CD14-positive monocyte (primary cell): ENCODE measurements at regions not wholly inside any gene's neighbourhood (a gene's known extent, or its start where the extent isn't known, plus 50 kb on each side); places are given as distances from the start of the nearest gene placed in this dataset.

Source experiments
- DNase-seq, 3 donors: peaks; one replicate each; pipeline ENCODE4 v3.0.0-alpha.2; 2011 to 2022
- H2AFZ ChIP-seq: 2 replicates; pipeline ENCODE4 v1.6.0; 2012; ENCODE audit warnings: mild to moderate bottlenecking, low read depth, low read length, inconsistent platforms; ENCODE audit not compliant: insufficient read depth, poor library complexity, severe bottlenecking
- H3K27ac ChIP-seq, 2 donors: 1 replicate in 1 of 2; 2 replicates in 1 of 2; pipeline ENCODE4 v1.5.1; 2012 to 2013; ENCODE audit warnings: low read length in 2 of 2, control low read depth in 1 of 2, inconsistent platforms in 1 of 2, low read depth in 1 of 2, mild to moderate bottlenecking in 1 of 2
- H3K27me3 ChIP-seq, 2 donors: one replicate each; pipeline versions ENCODE4 v1.6.0 to v1.6.1; 2011 to 2013; ENCODE audit warnings: low read length in 2 of 2; ENCODE audit not compliant: control insufficient read depth in 2 of 2, insufficient read depth in 2 of 2
- H3K36me3 ChIP-seq, 2 donors: replicated peaks in 1 of 2; 1 replicate in 1 of 2; 2 replicates in 1 of 2; pipeline versions ENCODE4 v1.5.1 to v1.6.1; 2012 to 2013; ENCODE audit warnings: low read length in 2 of 2, control low read depth in 1 of 2, inconsistent platforms in 1 of 2, mild to moderate bottlenecking in 1 of 2; ENCODE audit not compliant: insufficient read depth in 2 of 2, control insufficient read depth in 1 of 2
- H3K4me1 ChIP-seq, 2 donors: 1 replicate in 1 of 2; 2 replicates in 1 of 2; pipeline versions ENCODE4 v1.5.1 to v1.6.1; 2012 to 2013; ENCODE audit warnings: low read length in 2 of 2, control low read depth in 1 of 2, inconsistent platforms in 1 of 2, mild to moderate bottlenecking in 1 of 2, moderate library complexity in 1 of 2; ENCODE audit not compliant: insufficient read depth in 2 of 2, control insufficient read depth in 1 of 2
- H3K4me2 ChIP-seq: replicated peaks from 2 replicates; pipeline ENCODE3; 2012; ENCODE audit warnings: low read length, moderate library complexity, mild to moderate bottlenecking; ENCODE audit not compliant: poor library complexity, severe bottlenecking; ENCODE audit errors: extremely low read depth
- H3K4me3 ChIP-seq, 3 experiments: fragments of 200-600 bp in 1 of 3; sonication (generic) in 1 of 3; replicated peaks in 1 of 3; 1 replicate in 2 of 3; 2 replicates in 1 of 3; pipeline ENCODE4 v1.5.1; 2011 to 2013; ENCODE audit warnings: low read length in 3 of 3, mild to moderate bottlenecking in 3 of 3, control low read depth in 2 of 3, low read depth in 2 of 3, inconsistent platforms in 1 of 3, moderate library complexity in 1 of 3
- H3K79me2 ChIP-seq: 2 replicates; pipeline ENCODE4 v1.6.0; 2012; ENCODE audit warnings: mild to moderate bottlenecking, control low read depth, inconsistent platforms, low read length, moderate library complexity; ENCODE audit not compliant: insufficient read depth
- H3K9ac ChIP-seq: 2 replicates; pipeline ENCODE4 v1.6.0; 2017; ENCODE audit warnings: low read length, mild to moderate bottlenecking; ENCODE audit not compliant: insufficient read depth, poor library complexity, severe bottlenecking
- H3K9me3 ChIP-seq, 2 donors: replicated peaks in 1 of 2; 1 replicate in 1 of 2; 2 replicates in 1 of 2; pipeline versions ENCODE4 v1.5.1 to v1.6.1; 2012 to 2013; ENCODE audit warnings: low read length in 2 of 2, control low read depth in 1 of 2; ENCODE audit not compliant: control insufficient read depth in 1 of 2, insufficient read depth in 1 of 2
- H4K20me1 ChIP-seq: 2 replicates; pipeline ENCODE4 v1.6.0; 2012; ENCODE audit warnings: mild to moderate bottlenecking, low read length, control low read depth, moderate library complexity; ENCODE audit not compliant: insufficient read depth
- H3K27ac Mint-ChIP-seq, 7 donors: one replicate each; pipeline ENCODE4 v1.8.0; 2020; ENCODE audit warnings: mild to moderate bottlenecking in 7 of 7, mixed read lengths in 7 of 7, moderate library complexity in 6 of 7, inconsistent platforms in 2 of 7
- H3K27me3 Mint-ChIP-seq, 3 donors: one replicate each; pipeline ENCODE4 v1.8.0; 2021 to 2022; ENCODE audit warnings: low read depth in 3 of 3, mild to moderate bottlenecking in 3 of 3, mixed read lengths in 3 of 3, moderate library complexity in 3 of 3, inconsistent platforms in 1 of 3
- H3K36me3 Mint-ChIP-seq, 2 donors: one replicate each; pipeline ENCODE4 v1.8.0; 2020; ENCODE audit warnings: mixed read lengths in 2 of 2, inconsistent platforms in 1 of 2, mild to moderate bottlenecking in 1 of 2
- H3K4me1 Mint-ChIP-seq: one replicate; pipeline ENCODE4 v1.8.0; 2020; ENCODE audit warnings: mild to moderate bottlenecking, mixed read lengths
- H3K4me3 Mint-ChIP-seq, 2 donors: one replicate each; pipeline ENCODE4 v1.8.0; 2020; ENCODE audit warnings: mild to moderate bottlenecking in 2 of 2, mixed read lengths in 2 of 2, moderate library complexity in 1 of 2
- H3K9me3 Mint-ChIP-seq, 7 donors: one replicate each; pipeline ENCODE4 v1.8.0; 2020 to 2022; ENCODE audit warnings: mixed read lengths in 7 of 7, mild to moderate bottlenecking in 6 of 7, moderate library complexity in 6 of 7, inconsistent platforms in 2 of 7
- WGBS: methylation state at CpG from one replicate; pipeline ENCODE4 v1.1.5; 2013; ENCODE audit warnings: missing lambda C conversion rate; ENCODE audit not compliant: insufficient coverage; 5-methylcytosine and 5-hydroxymethylcytosine counted together
- intact Hi-C, 2 donors: fragments of 100-400 bp; cut with micrococcal nuclease; formaldehyde crosslinking; loops; one replicate each; pipeline versions ENCODE4 v1.15.0 to v1.15.1; 2023
- TF ChIP-seq, protein P1 (sequence below): fragments of 200-600 bp; IDR thresholded peaks from one replicate; pipeline ENCODE4 v1.8.0; 2022; ENCODE audit warnings: antibody characterized with exemption, mild to moderate bottlenecking

DNA sequence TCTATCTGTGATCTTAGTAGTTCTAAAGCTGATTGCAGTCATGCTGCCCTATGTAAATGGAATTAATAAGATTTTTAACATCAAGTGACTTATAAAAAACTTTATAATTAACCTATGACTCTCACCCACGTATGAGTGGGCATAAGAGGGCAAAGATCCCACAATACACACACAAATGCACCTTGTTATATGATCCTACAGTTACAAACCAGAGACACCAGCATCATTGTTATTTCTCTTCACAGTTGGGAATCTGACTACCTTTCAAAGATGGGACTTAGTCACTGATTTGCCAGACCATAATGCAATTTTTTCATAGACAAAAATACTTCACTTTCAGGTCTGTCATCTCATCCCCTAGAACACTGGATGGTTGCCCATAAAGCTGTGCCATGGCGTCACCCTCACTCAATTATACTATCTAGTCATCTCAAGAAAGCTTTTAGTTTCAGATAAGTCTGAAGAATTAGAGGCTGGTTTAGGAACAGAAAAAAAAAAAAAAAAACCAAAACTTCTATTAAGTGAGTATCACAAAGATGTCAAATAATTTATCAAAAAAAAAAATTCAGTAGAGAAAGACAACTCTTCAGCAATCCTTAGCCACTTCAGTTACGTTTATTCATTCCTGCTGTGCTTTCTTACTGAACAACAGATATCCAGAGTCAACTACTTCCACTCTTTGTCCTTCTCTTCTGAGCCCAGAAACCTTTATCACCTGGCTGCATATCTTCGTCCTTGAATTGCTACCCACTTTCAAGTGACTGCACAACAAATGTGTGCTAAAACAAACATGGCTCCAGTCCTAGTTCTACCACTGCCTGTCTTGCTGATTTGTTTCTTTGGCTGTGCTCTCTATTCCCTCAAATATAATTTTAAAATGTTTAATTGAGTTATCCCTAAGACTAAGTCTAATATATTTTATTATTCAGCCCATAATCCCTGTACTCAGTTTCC is 175.0 kb upstream of the CHRM2 start:
- 72% methylated on average over 2 of the region's 4 CpGs for WGBS
- Mint-ChIP-seq H3K36me3 (no peaks in the 10 kb centered on the region), H3K27me3 (peaks cover 0 to 2% (median 0%) of the 10 kb centered on the region in 3 donors), H3K4me1 (no peaks in the 10 kb centered on the region), H3K9me3 (peaks cover 0 to 4% (median 0%) of the 10 kb centered on the region in 7 donors), H3K27ac (no peak overlapping the region), H3K4me3 (no peak overlapping the region)
- no peak overlapping the region for H2AFZ ChIP-seq
- H3K4me3 ChIP-seq = no peak overlapping the region
- H3K27me3 ChIP-seq = no peaks in the 10 kb centered on the region
- no peaks in the 10 kb centered on the region for H3K36me3 ChIP-seq
- no peak overlapping the region for H3K4me2 ChIP-seq
- no peaks in the 10 kb centered on the region for H3K4me1 ChIP-seq
- peaks cover 0 to 3% of the 10 kb centered on the region in 2 donors for H3K9me3 ChIP-seq
- H3K27ac ChIP-seq = no peak overlapping the region
- H3K9ac ChIP-seq = no peak overlapping the region
- DNase-seq = no peak
- TF ChIP-seq, protein P1, sequence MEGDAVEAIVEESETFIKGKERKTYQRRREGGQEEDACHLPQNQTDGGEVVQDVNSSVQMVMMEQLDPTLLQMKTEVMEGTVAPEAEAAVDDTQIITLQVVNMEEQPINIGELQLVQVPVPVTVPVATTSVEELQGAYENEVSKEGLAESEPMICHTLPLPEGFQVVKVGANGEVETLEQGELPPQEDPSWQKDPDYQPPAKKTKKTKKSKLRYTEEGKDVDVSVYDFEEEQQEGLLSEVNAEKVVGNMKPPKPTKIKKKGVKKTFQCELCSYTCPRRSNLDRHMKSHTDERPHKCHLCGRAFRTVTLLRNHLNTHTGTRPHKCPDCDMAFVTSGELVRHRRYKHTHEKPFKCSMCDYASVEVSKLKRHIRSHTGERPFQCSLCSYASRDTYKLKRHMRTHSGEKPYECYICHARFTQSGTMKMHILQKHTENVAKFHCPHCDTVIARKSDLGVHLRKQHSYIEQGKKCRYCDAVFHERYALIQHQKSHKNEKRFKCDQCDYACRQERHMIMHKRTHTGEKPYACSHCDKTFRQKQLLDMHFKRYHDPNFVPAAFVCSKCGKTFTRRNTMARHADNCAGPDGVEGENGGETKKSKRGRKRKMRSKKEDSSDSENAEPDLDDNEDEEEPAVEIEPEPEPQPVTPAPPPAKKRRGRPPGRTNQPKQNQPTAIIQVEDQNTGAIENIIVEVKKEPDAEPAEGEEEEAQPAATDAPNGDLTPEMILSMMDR = no peak
- intact Hi-C loops = no loop called here
- no peaks in the 10 kb centered on the region for H3K79me2 ChIP-seq
- H4K20me1 ChIP-seq = no peaks in the 10 kb centered on the region

DNA sequence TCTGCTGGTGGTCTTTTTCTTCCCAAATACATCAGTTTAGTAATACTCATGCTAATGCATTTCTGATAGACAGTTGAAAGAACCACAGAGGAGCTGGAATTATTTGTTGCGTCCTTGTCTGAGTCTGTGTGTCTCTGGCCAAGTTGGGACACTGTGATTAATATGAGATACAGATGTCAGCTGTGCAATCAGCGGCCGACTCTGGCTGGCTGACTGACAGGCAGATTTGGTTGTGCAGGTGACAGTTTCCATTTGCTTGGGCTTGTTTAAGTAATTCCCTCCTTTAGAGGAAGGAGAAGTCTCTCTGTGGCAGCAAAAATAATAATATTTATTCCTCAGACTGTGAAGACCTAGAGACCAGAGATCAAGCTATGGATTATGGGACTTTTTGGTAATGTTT is 176.2 kb upstream of the CHRM2 start:
- H3K9me3 Mint-ChIP-seq = peaks cover 0 to 4% (median 0%) of the 10 kb centered on the region in 7 donors
- peaks cover 0 to 2% (median 0%) of the 10 kb centered on the region in 3 donors for H3K27me3 Mint-ChIP-seq
- H3K36me3 Mint-ChIP-seq = no peaks in the 10 kb centered on the region
- H4K20me1 ChIP-seq = no peaks in the 10 kb centered on the region
- H3K79me2 ChIP-seq = no peaks in the 10 kb centered on the region
- no peak overlapping the region for H3K4me3 ChIP-seq
- no peak overlapping the region for H3K4me3 Mint-ChIP-seq
- H3K27ac ChIP-seq = no peak overlapping the region
- H3K4me2 ChIP-seq = no peak overlapping the region
- no peak overlapping the region for H3K9ac ChIP-seq
- intact Hi-C loops = no loop called here
- no peaks in the 10 kb centered on the region for H3K27me3 ChIP-seq
- DNase-seq = no peak
- 84% methylated on average over 3 of the region's 3 CpGs for WGBS
- H3K4me1 Mint-ChIP-seq = no peaks in the 10 kb centered on the region
- H3K27ac Mint-ChIP-seq = no peak overlapping the region
- H3K9me3 ChIP-seq = peaks cover 0 to 3% of the 10 kb centered on the region in 2 donors
- no peak overlapping the region for H2AFZ ChIP-seq
- H3K4me1 ChIP-seq = no peaks in the 10 kb centered on the region
- no peaks in the 10 kb centered on the region for H3K36me3 ChIP-seq
- TF ChIP-seq, protein P1 = no peak
